H1 (cell line): ENCODE measurements at regions not wholly inside any gene's neighbourhood (a gene's known extent, or its start where the extent isn't known, plus 50 kb on each side); places are given as distances from the start of the nearest gene placed in this dataset.

ENCODE experiments used
- ATF2 ChIP-seq: IDR thresholded peaks from 2 replicates; pipeline ENCODE4 v1.6.1; 2012; ENCODE audit warnings: low read length, inconsistent platforms
- CBX8 ChIP-seq: fragments of 300-800, 300-1000 bp; sonication (generic); IDR thresholded peaks from 2 replicates; pipeline ENCODE4 v1.7.1; 2016; ENCODE audit warnings: low read depth, low read length, borderline replicate concordance
- CEBPB ChIP-seq: IDR thresholded peaks from 2 replicates; pipeline ENCODE4 v1.6.1; 2012; ENCODE audit warnings: low read depth, low read length
- HDAC6 ChIP-seq: IDR thresholded peaks from one replicate; pipeline ENCODE4 v1.7.1; 2012; ENCODE audit warnings: low read depth, mild to moderate bottlenecking, inconsistent platforms, low read length, moderate library complexity
- PHF8 ChIP-seq: fragments of 200-600 bp; sonication (generic); conservative IDR thresholded peaks from 2 replicates; pipeline ENCODE4 v1.7.1; 2012; ENCODE audit warnings: low read depth, mild to moderate bottlenecking, inconsistent platforms, low read length, moderate library complexity
- RAD21 ChIP-seq, 2 experiments: IDR thresholded peaks in 1 of 2; conservative IDR thresholded peaks in 1 of 2; 2 replicates each; pipeline ENCODE4 v1.6.1; 2011; ENCODE audit warnings: low read depth in 2 of 2, low read length in 2 of 2, improper control_type of control experiment in 1 of 2, inconsistent platforms in 1 of 2, mild to moderate bottlenecking in 1 of 2, moderate library complexity in 1 of 2
- SRF ChIP-seq: IDR thresholded peaks from 2 replicates; pipeline ENCODE4 v1.6.1; 2011; ENCODE audit warnings: mild to moderate bottlenecking, low read depth, low read length, moderate library complexity
- ZNF274 ChIP-seq: IDR thresholded peaks from 2 replicates; pipeline ENCODE4 v1.7.0; 2012; ENCODE audit warnings: low read length, borderline replicate concordance; ENCODE audit errors: extremely low read depth

GRCh38 chr2:41930807-41931566 lies 116.8 kb upstream of the PKDCC start (continued):
- TF ChIP-seq RAD21 (IDR thresholded peaks at IDR 0.05 in 1 of 2, conservative IDR thresholded peaks at IDR 0.05 in 1 of 2; ENCODE audit: low read depth in 2 of 2, low read length in 2 of 2) (no peak), CEBPB (no peak), CBX8 (no peak), HDAC6 (no peak), ATF2 (no peak), SRF (no peak), ZNF274 (no peak), PHF8 (no peak)
